GM21367 (cell line): ENCODE measurements at regions not wholly inside any gene's neighbourhood (a gene's known extent, or its start where the extent isn't known, plus 50 kb on each side); places are given as distances from the start of the nearest gene placed in this dataset.

ENCODE experiments used
- ATAC-seq: cut with Tn5 transposase; IDR thresholded peaks from one replicate; pipeline ENCODE4 v1.9.1; 2021; ENCODE audit not compliant: unreplicated experiment

DNA sequence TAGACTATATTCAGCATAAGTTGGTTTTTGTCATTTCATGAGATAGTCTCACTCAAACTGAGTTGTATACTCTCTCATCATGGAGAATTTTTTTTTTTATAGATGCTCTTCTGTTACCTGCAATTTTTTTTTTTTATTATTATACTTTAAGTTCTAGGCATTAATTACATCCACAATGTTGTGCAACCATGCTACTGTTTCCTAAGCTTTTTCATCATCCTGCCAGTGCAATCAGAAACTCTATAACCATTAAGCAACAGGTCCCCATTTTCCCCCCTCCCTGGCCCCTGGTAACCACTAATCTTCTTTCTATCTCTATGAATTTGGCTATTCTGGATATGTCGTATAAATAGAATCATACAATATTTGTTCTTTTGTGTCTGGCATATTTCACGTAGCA lies 321.6 kb downstream of the STIM2 start:
- ATAC-seq = no peak

GRCh38 chr4:27184508-27185155 lies 324.0 kb downstream of the STIM2 start:
- no peak for ATAC-seq

DNA sequence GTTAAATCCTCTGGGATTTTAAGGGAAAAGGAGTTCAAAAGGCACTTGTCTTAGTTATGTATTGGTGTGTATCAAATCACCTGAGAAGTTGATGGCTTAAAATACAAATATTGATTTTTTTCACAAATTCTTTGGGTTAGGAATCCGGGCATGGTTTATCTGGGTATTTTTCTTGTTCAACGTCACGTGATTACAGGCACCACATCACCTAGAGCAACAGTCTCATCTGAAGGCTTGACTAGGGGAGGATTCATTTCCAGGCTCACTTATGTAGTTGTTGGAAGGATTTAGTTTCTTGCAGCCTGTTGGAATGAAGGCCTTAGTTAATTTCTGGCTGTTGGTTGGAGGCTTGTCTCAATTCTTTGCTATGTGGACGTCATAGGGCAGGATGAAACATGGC lies 326.1 kb downstream of the STIM2 start:
- ATAC-seq = no peak

DNA sequence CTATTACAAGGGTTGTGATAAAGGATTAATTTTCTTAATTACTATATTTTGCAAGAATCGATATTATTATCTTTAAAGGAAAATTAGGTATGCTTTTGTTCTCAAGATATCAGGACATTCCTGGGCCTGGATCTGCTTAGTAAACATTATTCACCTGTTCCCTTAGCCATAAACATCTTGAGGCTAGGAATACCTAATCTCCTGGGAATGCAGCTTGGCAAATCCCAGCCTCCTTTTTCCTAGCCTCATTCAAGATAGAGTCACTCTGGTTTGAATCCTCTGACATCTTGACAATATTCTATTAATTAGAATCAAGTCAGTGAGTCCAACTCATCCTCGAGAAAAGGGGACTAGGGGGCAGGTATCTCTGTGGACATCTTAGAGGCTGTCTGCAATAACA lies 327.1 kb downstream of the STIM2 start:
- ATAC-seq = no peak

GRCh38 chr4:27189683-27190082 lies 329.0 kb downstream of the STIM2 start:
- ATAC-seq = no peak

DNA sequence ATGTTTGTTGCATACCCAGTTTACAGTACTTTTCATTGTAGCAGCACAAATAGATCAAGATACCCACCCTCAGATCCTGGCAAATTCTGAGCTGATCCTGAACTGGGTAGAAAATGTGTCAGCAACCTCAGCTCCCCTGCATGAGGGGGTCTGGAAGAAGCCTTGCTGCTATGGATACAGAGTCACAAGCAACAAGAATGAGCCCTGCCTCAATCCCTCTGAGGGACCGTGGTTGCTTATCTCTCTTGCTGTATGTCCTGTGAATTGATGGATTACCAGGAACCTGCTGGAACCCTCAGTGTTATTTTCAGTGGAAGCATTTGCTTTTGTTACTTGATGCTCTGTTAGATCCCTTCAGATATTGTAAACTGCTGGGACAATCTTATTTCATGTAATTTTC lies 331.0 kb downstream of the STIM2 start:
- no peak for ATAC-seq

- no peak for ATAC-seq
Observed at GRCh38 chr4:27194599-27195176, 334.0 kb downstream of the STIM2 start.

GRCh38 chr4:27198246-27198645 lies 337.6 kb downstream of the STIM2 start:
- ATAC-seq = no peak

- no peak for ATAC-seq
Observed at GRCh38 chr4:27198971-27199370, 338.3 kb downstream of the STIM2 start.

DNA sequence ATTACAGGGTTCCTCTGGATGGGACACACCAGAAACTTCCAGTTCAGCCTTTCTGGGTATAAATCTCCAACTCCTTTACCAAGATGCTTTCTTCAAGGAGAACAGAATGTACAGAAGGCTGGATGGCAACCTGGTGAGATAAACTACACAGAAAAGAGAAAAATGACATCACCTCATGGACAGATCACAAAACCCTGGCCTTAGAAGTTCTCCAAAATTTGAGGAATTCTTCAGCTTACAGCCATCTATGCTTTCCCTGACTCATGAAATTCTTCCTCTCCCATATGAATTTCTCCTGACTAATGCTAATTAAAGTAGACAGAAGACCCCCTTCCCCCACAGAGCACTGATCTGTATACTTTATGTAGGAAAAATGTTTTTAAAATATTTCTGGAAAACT lies 345.4 kb downstream of the STIM2 start:
- no peak for ATAC-seq

GRCh38 chr4:27210956-27211355 lies 350.3 kb downstream of the STIM2 start:
- no peak for ATAC-seq

DNA sequence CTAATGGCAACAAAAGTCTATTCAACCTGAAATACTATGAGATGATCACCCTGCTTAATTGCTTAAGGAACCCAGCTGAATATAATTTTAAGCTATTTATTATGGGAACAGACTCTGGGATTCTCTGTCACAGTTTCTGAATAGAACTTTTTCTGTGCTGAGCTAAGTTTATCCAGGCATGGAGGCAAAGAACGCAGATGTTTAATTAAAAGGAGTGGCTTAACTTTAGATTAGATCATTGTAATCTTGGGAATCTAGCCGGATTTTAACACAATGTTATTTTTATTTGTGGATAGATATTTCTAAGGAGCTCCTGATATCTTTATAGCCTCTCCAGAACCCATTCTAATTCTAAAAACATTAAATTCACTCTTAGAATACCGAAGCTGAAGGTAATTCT lies 353.4 kb downstream of the STIM2 start:
- ATAC-seq = no peak

DNA sequence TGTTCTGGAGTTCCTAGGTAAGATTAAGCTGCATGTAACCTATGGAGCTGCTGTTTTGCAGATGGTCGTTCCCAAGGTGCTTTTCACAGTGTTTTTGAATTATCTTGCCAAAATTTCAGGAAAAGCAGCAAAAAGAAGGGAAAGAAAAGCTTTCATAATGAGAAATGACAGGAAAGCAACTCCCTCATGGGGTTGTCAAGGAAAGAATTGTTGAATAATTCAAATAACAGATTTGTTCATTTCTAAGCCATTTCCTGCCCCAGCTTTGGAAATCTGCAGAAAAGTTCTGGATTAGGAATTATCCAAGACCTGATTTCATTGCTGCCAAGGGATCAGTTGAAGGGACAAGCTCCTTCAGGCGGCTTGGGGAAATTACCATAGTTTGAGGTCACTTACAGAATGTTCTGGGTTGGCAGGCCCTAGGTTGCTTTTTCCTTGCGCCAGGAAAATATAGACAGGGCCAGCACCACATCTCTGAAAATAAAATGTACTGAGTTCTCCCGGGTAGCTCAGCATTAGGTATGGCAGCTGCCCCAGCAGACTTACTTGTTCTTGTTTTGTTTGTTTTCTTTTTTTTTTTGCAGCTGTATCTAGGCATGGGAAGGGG lies 354.7 kb downstream of the STIM2 start:
- ATAC-seq = no peak

- ATAC-seq = no peak
Observed at GRCh38 chr4:27217261-27217769, 356.7 kb downstream of the STIM2 start.

GRCh38 chr4:27218013-27218412 lies 357.4 kb downstream of the STIM2 start:
- no peak for ATAC-seq

DNA sequence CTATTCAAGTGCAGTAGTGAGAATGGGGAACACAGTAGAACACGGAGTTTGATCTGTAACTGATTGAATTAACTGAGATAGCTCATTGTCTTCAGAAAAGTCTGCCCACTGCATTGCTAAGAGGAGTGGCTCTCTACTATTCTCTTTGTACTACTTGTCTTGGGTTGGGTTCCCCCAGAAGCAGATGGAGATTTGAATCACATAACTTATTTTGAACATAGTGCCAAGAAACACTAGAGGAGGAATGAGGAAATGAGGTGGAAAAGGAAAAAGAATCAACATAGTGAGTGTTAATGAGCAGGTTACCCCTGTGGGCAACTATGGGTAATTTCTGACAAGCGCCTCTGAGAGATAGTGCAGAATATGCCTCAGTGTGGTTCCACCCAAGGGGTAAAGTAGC lies 362.7 kb downstream of the STIM2 start:
- ATAC-seq = no peak

- ATAC-seq = no peak
Observed at GRCh38 chr4:27233531-27233930, 372.9 kb downstream of the STIM2 start.

DNA sequence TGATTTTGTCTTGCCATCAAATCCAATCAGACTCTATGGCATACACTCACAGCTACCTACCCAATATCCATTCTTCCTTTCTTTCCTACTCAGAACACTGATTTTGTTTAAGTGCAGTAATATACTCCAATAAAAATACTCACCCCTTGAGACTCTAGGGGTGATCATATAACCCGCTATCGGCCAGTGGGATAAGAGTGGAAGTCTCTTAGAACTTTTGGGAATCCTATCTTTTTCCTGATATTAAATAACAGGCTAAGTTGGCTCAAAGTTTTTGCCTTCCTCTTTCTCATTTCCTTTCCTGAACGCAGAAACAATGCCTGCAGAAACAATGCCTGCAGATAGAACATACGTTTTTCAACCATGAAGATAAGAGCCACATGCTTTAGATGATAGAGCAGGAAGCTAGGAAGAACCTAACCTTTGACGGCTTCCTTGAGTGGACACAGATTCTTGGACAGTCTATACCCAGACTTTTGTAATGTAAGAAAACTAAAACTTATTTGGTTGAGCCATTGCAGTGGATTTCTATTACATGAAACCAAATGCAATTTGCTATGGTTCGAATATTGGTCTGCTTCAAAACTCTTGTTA lies 373.8 kb downstream of the STIM2 start:
- ATAC-seq = no peak

DNA sequence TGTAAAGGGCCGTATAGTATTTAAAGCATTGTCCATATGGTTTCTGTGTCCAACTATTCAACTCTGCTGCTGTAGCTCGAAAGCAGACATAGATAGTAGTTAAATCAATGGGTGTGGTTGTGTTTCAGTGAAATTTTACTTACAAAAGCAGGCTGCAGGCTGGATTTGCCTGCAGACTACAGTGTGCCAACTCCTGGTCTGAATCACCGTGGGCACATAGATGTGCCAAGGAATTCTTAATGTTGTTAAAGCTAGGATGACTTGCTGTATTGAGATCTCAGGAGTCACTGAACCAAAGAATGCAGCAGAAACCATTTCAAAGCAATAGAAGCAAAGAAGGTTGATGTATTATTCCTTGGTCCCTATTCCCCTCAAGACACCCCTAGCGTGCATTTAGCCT lies 379.0 kb downstream of the STIM2 start:
- ATAC-seq = no peak

GRCh38 chr4:27242217-27242616 lies 381.6 kb downstream of the STIM2 start:
- no peak for ATAC-seq

- no peak for ATAC-seq
Observed at GRCh38 chr4:27245216-27245615, 384.6 kb downstream of the STIM2 start.

DNA sequence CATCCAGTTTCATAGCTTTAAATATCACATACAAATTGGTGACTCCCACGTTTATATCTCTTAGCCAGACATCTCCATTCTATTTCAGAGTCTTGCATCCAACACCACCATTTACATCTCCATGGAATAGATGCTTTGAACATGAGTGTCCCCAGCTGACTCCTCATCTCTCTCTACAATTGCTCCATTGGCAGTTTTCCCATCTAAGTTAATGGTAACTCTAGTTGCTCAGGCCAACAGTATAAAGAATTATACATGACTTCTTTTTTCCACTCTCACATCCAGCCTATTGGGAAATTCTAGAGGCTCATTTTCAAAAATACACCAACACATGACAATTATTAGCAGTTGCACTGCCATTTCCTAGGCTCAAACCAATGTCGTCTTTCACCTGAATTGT lies 388.2 kb downstream of the STIM2 start:
- no peak for ATAC-seq
